ENCODE measurements at regions not wholly inside any gene's neighbourhood (a gene's known extent, or its start where the extent isn't known, plus 50 kb on each side); places are given as distances from the start of the nearest gene placed in this dataset.

GRCh38 chr1:213670692-213671023 lies 317.1 kb upstream of the PROX1 start:
- DNase-seq (ENCODE audit: low spot score), result no peak
- in situ Hi-C loops (cut with MboI; ENCODE audit: low sequenced_read_pairs, unreplicated experiment), result no loop called here
- TF ChIP-seq CTCF (IDR thresholded peaks at IDR 0.05; ENCODE audit: borderline replicate concordance, control extremely low read depth, extremely low read depth, insufficient read depth, missing control alignments), result no peak

- DNase-seq (ENCODE audit: low spot score), result no peak
- TF ChIP-seq CTCF (IDR thresholded peaks at IDR 0.05; ENCODE audit: borderline replicate concordance, control extremely low read depth, extremely low read depth, insufficient read depth, missing control alignments), result no peak
- in situ Hi-C loops (cut with MboI; ENCODE audit: low sequenced_read_pairs, unreplicated experiment), result no loop called here
These were observed 312.7 kb upstream of the PROX1 start for GRCh38 chr1:213675043-213675442.

- TF ChIP-seq CTCF (IDR thresholded peaks at IDR 0.05; ENCODE audit: borderline replicate concordance, control extremely low read depth, extremely low read depth, insufficient read depth, missing control alignments), result no peak
- in situ Hi-C loops (cut with MboI; ENCODE audit: low sequenced_read_pairs, unreplicated experiment), result no loop called here
- no peak for DNase-seq (ENCODE audit: low spot score)
These were observed 311.0 kb upstream of the PROX1 start for GRCh38 chr1:213676736-213677135.

- TF ChIP-seq CTCF (IDR thresholded peaks at IDR 0.05; ENCODE audit: borderline replicate concordance, control extremely low read depth, extremely low read depth, insufficient read depth, missing control alignments), result no peak
- in situ Hi-C loops (cut with MboI; ENCODE audit: low sequenced_read_pairs, unreplicated experiment), result no loop called here
- DNase-seq (ENCODE audit: low spot score), result no peak
These were observed 309.4 kb upstream of the PROX1 start for GRCh38 chr1:213678348-213678747.

- no peak for DNase-seq (ENCODE audit: low spot score)
- no peak for TF ChIP-seq CTCF (IDR thresholded peaks at IDR 0.05; ENCODE audit: borderline replicate concordance, control extremely low read depth, extremely low read depth, insufficient read depth, missing control alignments)
- in situ Hi-C loops (cut with MboI; ENCODE audit: low sequenced_read_pairs, unreplicated experiment), result no loop called here
These were observed 309.0 kb upstream of the PROX1 start for GRCh38 chr1:213678753-213679152.

GRCh38 chr1:213679153-213679552 lies 308.6 kb upstream of the PROX1 start:
- no peak for DNase-seq (ENCODE audit: low spot score)
- in situ Hi-C loops (cut with MboI; ENCODE audit: low sequenced_read_pairs, unreplicated experiment), result no loop called here
- TF ChIP-seq CTCF (IDR thresholded peaks at IDR 0.05; ENCODE audit: borderline replicate concordance, control extremely low read depth, extremely low read depth, insufficient read depth, missing control alignments), result no peak
